ACC112 (cell line): ENCODE measurements at regions not wholly inside any gene's neighbourhood (a gene's known extent, or its start where the extent isn't known, plus 50 kb on each side); places are given as distances from the start of the nearest gene placed in this dataset.

ENCODE experiments used
- H2AFZ ChIP-seq: fragments of 200-600 bp; sonication (generic); one replicate; pipeline ENCODE4 v1.6.0; 2017; ENCODE audit warnings: antibody characterized with exemption, low read length; ENCODE audit not compliant: unreplicated experiment
- H3K27ac ChIP-seq: fragments of 200-600 bp; sonication (generic); 2 replicates; pipeline ENCODE4 v1.5.1; 2014; ENCODE audit warnings: low read depth, mild to moderate bottlenecking, antibody characterized with exemption, low read length, moderate library complexity
- H3K27me3 ChIP-seq: fragments of 200-600 bp; sonication (generic); 2 replicates; pipeline ENCODE4 v1.6.1; 2014; ENCODE audit warnings: mild to moderate bottlenecking, antibody characterized with exemption, low read length, moderate library complexity, mixed read lengths; ENCODE audit not compliant: insufficient read depth
- H3K36me3 ChIP-seq: fragments of 200-600 bp; sonication (generic); 2 replicates; pipeline ENCODE4 v1.6.1; 2016; ENCODE audit warnings: mild to moderate bottlenecking, antibody characterized with exemption, low read length, moderate library complexity, mixed read lengths; ENCODE audit not compliant: insufficient read depth
- H3K4me1 ChIP-seq: fragments of 200-600 bp; sonication (generic); one replicate; pipeline ENCODE4 v1.6.1; 2016; ENCODE audit warnings: low read length, mixed read lengths; ENCODE audit not compliant: insufficient read depth, unreplicated experiment, control insufficient read depth
- H3K4me3 ChIP-seq: fragments of 200-600 bp; sonication (generic); 2 replicates; pipeline ENCODE4 v1.5.1; 2014; ENCODE audit warnings: mild to moderate bottlenecking, low read depth, low read length
- H3K79me2 ChIP-seq: fragments of 200-600 bp; sonication (generic); one replicate; pipeline ENCODE4 v1.6.0; 2016; ENCODE audit warnings: low read length; ENCODE audit not compliant: control insufficient read depth, unreplicated experiment, insufficient read depth

- no peaks in the 10 kb centered on the region for H3K79me2 ChIP-seq
- H3K4me3 ChIP-seq = no peak overlapping the region
- no peaks in the 10 kb centered on the region for H3K36me3 ChIP-seq
- H3K27ac ChIP-seq = no peak overlapping the region
- H3K27me3 ChIP-seq = no peaks in the 10 kb centered on the region
- no peak overlapping the region for H2AFZ ChIP-seq
- no peaks in the 10 kb centered on the region for H3K4me1 ChIP-seq
Measured at GRCh38 chr1:195766709-195767108, 841.5 kb downstream of the KCNT2 start.

GRCh38 chr1:195765099-195765498, 843.1 kb downstream of the KCNT2 start:
- H2AFZ ChIP-seq = no peak overlapping the region
- H3K27ac ChIP-seq = no peak overlapping the region
- H3K4me1 ChIP-seq = no peaks in the 10 kb centered on the region
- no peaks in the 10 kb centered on the region for H3K27me3 ChIP-seq
- no peaks in the 10 kb centered on the region for H3K36me3 ChIP-seq
- H3K79me2 ChIP-seq = no peaks in the 10 kb centered on the region
- no peak overlapping the region for H3K4me3 ChIP-seq

GRCh38 chr1:195763907-195764374, 844.3 kb downstream of the KCNT2 start:
- H3K36me3 ChIP-seq = no peaks in the 10 kb centered on the region
- H2AFZ ChIP-seq = peak overlapping the region; percentile 71
- H3K4me1 ChIP-seq = no peaks in the 10 kb centered on the region
- H3K79me2 ChIP-seq = no peaks in the 10 kb centered on the region
- no peak overlapping the region for H3K4me3 ChIP-seq
- no peak overlapping the region for H3K27ac ChIP-seq
- H3K27me3 ChIP-seq = no peaks in the 10 kb centered on the region

- no peak overlapping the region for H3K4me3 ChIP-seq
- no peak overlapping the region for H3K27ac ChIP-seq
- no peaks in the 10 kb centered on the region for H3K4me1 ChIP-seq
- no peaks in the 10 kb centered on the region for H3K36me3 ChIP-seq
- H3K79me2 ChIP-seq = no peaks in the 10 kb centered on the region
- no peak overlapping the region for H2AFZ ChIP-seq
- H3K27me3 ChIP-seq = no peaks in the 10 kb centered on the region
Measured at GRCh38 chr1:195763146-195763906, 844.9 kb downstream of the KCNT2 start.

GRCh38 chr1:195761104-195761503, 847.1 kb downstream of the KCNT2 start:
- no peaks in the 10 kb centered on the region for H3K79me2 ChIP-seq
- H3K4me3 ChIP-seq = no peak overlapping the region
- no peaks in the 10 kb centered on the region for H3K4me1 ChIP-seq
- H3K36me3 ChIP-seq = no peaks in the 10 kb centered on the region
- no peak overlapping the region for H2AFZ ChIP-seq
- no peak overlapping the region for H3K27ac ChIP-seq
- H3K27me3 ChIP-seq = no peaks in the 10 kb centered on the region

GRCh38 chr1:195756109-195756508, 852.1 kb downstream of the KCNT2 start:
- Histone ChIP-seq H2AFZ (no peak overlapping the region), H3K4me3 (no peak overlapping the region), H3K79me2 (no peaks in the 10 kb centered on the region), H3K4me1 (no peaks in the 10 kb centered on the region), H3K27ac (no peak overlapping the region), H3K27me3 (no peaks in the 10 kb centered on the region), H3K36me3 (no peaks in the 10 kb centered on the region)

GRCh38 chr1:195754874-195755273, 853.4 kb downstream of the KCNT2 start:
- H2AFZ ChIP-seq = no peak overlapping the region
- no peak overlapping the region for H3K27ac ChIP-seq
- no peak overlapping the region for H3K4me3 ChIP-seq
- no peaks in the 10 kb centered on the region for H3K36me3 ChIP-seq
- H3K27me3 ChIP-seq = peaks cover 3% of the 10 kb centered on the region; the same call in 1 of the 2 replicates
- H3K79me2 ChIP-seq = no peaks in the 10 kb centered on the region
- H3K4me1 ChIP-seq = no peaks in the 10 kb centered on the region

GRCh38 chr1:195754303-195754702, 853.9 kb downstream of the KCNT2 start:
- no peaks in the 10 kb centered on the region for H3K36me3 ChIP-seq
- H3K4me3 ChIP-seq = no peak overlapping the region
- H3K4me1 ChIP-seq = no peaks in the 10 kb centered on the region
- H3K27ac ChIP-seq = no peak overlapping the region
- H2AFZ ChIP-seq = no peak overlapping the region
- H3K79me2 ChIP-seq = no peaks in the 10 kb centered on the region
- peaks cover 3% of the 10 kb centered on the region; the same call in 1 of the 2 replicates for H3K27me3 ChIP-seq

- Histone ChIP-seq H3K4me1 (no peaks in the 10 kb centered on the region), H3K27me3 (peaks cover 3% of the 10 kb centered on the region; the same call in 1 of the 2 replicates), H2AFZ (no peak overlapping the region), H3K27ac (no peak overlapping the region), H3K36me3 (no peaks in the 10 kb centered on the region), H3K4me3 (no peak overlapping the region), H3K79me2 (no peaks in the 10 kb centered on the region)
Measured at GRCh38 chr1:195748969-195749368, 859.3 kb downstream of the KCNT2 start.

GRCh38 chr1:195745189-195746010, 862.8 kb downstream of the KCNT2 start:
- H2AFZ ChIP-seq = no peak overlapping the region
- no peaks in the 10 kb centered on the region for H3K4me1 ChIP-seq
- H3K79me2 ChIP-seq = no peaks in the 10 kb centered on the region
- no peaks in the 10 kb centered on the region for H3K36me3 ChIP-seq
- H3K27me3 ChIP-seq = peaks cover 3% of the 10 kb centered on the region; the same call in 1 of the 2 replicates
- H3K27ac ChIP-seq = no peak overlapping the region
- no peak overlapping the region for H3K4me3 ChIP-seq
